ENCODE measurements at regions not wholly inside any gene's neighbourhood (a gene's known extent, or its start where the extent isn't known, plus 50 kb on each side); places are given as distances from the start of the nearest gene placed in this dataset.
"Not testable (repeated sequence)": the region's sequence is repeated elsewhere in the genome, so short reads cannot be mapped to it uniquely, and the experiment has no call there.

GRCh38 chr19:31534231-31534630 lies 185.0 kb upstream of the TSHZ3 start:
- no peaks in the 10 kb centered on the region for H3K36me3 ChIP-seq
- intact Hi-C loops (cut with DNase I): no loop called here
- H3K9ac ChIP-seq (ENCODE audit: low read depth in 2 of 2, low read length in 2 of 2): no peak overlapping the region
- H3K4me3 ChIP-seq: no peak overlapping the region
- TF ChIP-seq, protein P1, sequence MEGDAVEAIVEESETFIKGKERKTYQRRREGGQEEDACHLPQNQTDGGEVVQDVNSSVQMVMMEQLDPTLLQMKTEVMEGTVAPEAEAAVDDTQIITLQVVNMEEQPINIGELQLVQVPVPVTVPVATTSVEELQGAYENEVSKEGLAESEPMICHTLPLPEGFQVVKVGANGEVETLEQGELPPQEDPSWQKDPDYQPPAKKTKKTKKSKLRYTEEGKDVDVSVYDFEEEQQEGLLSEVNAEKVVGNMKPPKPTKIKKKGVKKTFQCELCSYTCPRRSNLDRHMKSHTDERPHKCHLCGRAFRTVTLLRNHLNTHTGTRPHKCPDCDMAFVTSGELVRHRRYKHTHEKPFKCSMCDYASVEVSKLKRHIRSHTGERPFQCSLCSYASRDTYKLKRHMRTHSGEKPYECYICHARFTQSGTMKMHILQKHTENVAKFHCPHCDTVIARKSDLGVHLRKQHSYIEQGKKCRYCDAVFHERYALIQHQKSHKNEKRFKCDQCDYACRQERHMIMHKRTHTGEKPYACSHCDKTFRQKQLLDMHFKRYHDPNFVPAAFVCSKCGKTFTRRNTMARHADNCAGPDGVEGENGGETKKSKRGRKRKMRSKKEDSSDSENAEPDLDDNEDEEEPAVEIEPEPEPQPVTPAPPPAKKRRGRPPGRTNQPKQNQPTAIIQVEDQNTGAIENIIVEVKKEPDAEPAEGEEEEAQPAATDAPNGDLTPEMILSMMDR (IDR thresholded peaks at IDR 0.05): no peak
- DNase-seq: no peak
- no peaks in the 10 kb centered on the region for H3K4me1 ChIP-seq
- no peaks in the 10 kb centered on the region for H3K9me3 ChIP-seq
- H3K27ac ChIP-seq: no peak overlapping the region
- no peaks in the 10 kb centered on the region for H3K27me3 ChIP-seq

DNA sequence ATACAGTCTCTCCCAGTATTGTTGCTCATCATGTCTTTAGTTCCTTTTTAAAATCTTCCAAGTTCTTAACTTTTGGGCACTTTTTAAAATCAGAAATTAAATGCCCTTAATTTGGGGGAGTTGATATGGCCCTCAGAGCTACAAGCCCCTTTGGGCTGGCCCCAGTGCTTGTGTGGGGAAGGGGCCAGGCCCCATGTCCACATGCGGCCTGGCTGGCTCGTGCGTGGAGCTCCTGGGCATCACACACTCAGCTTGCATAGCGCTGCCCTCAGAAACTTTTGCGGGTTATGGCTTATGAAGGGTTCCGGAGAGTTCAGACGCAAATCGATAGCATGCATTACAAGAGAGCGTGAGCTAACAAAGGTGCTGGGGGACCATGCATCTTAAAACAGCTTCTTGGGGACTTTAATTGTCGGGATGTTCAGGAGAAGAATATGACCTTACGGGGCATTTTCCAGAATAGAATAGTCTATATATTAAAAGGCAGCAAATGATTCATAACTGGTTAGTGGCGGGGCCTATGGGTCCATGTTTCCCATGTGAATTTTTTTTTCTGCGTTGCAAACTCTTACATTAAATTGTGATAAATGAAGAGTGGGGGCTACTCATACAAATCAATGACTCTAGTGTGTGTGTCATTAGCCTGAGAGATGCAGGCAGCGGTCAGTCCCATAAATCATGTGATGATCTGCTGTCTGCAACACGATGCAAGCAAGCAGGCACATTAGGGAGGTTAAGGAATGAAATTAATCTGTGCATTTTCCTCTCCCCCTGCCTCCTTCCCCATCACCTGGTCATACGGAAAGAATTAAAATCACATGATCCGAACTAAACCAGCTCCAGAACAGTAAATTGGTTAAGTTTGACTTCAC lies 185.8 kb upstream of the TSHZ3 start:
- H3K27ac ChIP-seq: no peak overlapping the region
- no peaks in the 10 kb centered on the region for H3K27me3 ChIP-seq
- no peak overlapping the region for H3K9ac ChIP-seq (ENCODE audit: low read depth in 2 of 2, low read length in 2 of 2)
- H3K36me3 ChIP-seq: no peaks in the 10 kb centered on the region
- intact Hi-C loops (cut with DNase I): no loop called here
- TF ChIP-seq, protein P1 (IDR thresholded peaks at IDR 0.05): no peak
- no peak for DNase-seq
- no peaks in the 10 kb centered on the region for H3K9me3 ChIP-seq
- no peak overlapping the region for H3K4me3 ChIP-seq
- H3K4me1 ChIP-seq: no peaks in the 10 kb centered on the region

DNA sequence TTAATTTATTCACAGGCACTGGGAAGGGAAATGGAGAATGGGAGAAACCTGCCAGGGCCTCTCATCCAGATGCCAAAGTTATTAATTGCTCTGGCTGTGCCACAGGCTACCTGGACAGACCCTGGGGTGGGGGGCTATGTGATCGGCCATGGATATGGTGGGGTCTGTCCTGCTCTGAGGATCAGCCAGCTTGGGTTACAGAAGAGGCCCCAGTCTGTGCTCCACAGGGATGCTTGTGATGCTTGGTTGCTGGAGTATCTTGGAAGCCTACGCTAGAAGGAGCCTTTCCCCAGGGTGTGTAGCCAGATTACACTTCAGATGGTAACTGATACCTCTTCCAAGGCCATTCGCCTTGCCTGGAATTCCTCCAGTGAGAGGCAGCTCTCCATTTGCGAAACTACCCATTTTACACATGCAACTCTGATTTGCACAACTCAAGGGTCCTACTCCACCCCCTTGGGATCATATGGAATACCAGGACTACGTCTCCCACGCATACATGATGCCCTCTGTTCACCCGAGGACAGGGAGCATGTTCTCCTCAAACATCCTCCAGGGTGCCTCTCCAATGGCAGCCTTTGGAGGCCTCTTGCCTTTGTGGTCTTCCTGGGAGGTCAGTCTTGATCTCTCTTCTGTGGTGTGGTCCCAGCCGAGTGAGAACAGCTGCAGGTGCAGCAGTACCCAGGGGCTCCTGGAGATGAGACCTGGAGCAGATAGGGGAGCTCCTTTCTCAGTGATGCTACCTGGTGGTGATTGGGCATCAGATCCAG lies 186.6 kb upstream of the TSHZ3 start:
- Histone ChIP-seq H3K9ac (ENCODE audit: low read depth in 2 of 2, low read length in 2 of 2) (no peak overlapping the region), H3K27ac (no peak overlapping the region), H3K9me3 (no peaks in the 10 kb centered on the region), H3K27me3 (no peaks in the 10 kb centered on the region), H3K4me1 (no peaks in the 10 kb centered on the region), H3K4me3 (no peak overlapping the region), H3K36me3 (no peaks in the 10 kb centered on the region)
- intact Hi-C loops (cut with DNase I): no loop called here
- TF ChIP-seq, protein P1 (IDR thresholded peaks at IDR 0.05): no peak
- DNase-seq: no peak

GRCh38 chr19:31537136-31537535 lies 187.9 kb upstream of the TSHZ3 start:
- intact Hi-C loops (cut with DNase I): no loop called here
- H3K27me3 ChIP-seq: no peaks in the 10 kb centered on the region
- H3K4me3 ChIP-seq: no peak overlapping the region
- no peaks in the 10 kb centered on the region for H3K36me3 ChIP-seq
- no peaks in the 10 kb centered on the region for H3K9me3 ChIP-seq
- H3K9ac ChIP-seq (ENCODE audit: low read depth in 2 of 2, low read length in 2 of 2): no peak overlapping the region
- no peak overlapping the region for H3K27ac ChIP-seq
- DNase-seq: no peak
- TF ChIP-seq, protein P1 (IDR thresholded peaks at IDR 0.05): no peak
- H3K4me1 ChIP-seq: no peaks in the 10 kb centered on the region

DNA sequence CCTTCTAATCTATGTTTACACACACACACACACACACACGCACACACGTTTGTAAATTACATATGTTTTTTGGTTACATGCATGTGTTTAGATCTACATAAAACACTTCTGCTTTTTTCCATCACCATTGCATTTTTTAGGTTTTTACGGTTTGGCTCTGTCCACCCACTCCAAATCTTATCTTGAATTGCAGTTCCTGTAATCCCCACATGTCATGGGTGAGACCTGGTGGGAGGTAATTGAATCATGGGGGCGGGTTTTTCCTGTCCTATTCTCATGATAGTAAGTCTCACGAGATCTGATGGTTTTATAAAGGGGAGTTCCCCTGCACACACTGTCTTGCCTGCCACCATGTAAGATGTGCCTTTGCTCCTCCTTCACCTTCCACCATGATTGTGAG lies 188.7 kb upstream of the TSHZ3 start:
- H3K4me1 ChIP-seq; DNase-seq; H3K27me3 ChIP-seq; H3K36me3 ChIP-seq; H3K27ac ChIP-seq; H3K4me3 ChIP-seq; intact Hi-C loops (cut with DNase I); H3K9me3 ChIP-seq; H3K9ac ChIP-seq (ENCODE audit: low read depth in 2 of 2, low read length in 2 of 2): not testable (repeated sequence)

DNA sequence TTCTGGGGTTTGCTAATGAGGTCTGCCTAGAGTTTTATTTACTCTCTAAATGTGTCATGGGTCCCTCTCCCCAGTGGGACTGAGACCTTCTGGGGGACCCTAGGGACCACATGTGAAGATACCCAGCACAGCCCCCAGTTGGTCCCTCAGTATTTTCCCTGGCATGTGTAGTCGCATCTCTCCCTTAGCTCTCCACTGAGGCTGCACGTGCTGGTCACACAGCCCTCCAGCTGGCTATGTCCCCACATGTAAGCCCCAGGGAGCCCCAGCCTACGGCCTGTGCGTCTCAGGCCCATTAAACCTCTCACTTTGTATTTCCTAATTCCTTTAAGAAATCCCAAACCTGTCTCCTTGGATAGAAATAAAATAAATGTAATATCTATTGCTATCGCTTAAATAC lies 189.6 kb upstream of the TSHZ3 start:
- H3K4me1 ChIP-seq: no peaks in the 10 kb centered on the region
- H3K9ac ChIP-seq (ENCODE audit: low read depth in 2 of 2, low read length in 2 of 2): no peak overlapping the region
- no peaks in the 10 kb centered on the region for H3K36me3 ChIP-seq
- H3K27me3 ChIP-seq: no peaks in the 10 kb centered on the region
- DNase-seq: no peak
- intact Hi-C loops (cut with DNase I): no loop called here
- no peaks in the 10 kb centered on the region for H3K9me3 ChIP-seq
- no peak overlapping the region for H3K27ac ChIP-seq
- TF ChIP-seq, protein P1 (IDR thresholded peaks at IDR 0.05): no peak
- no peak overlapping the region for H3K4me3 ChIP-seq
